Panc1 (cell line): ENCODE measurements at regions not wholly inside any gene's neighbourhood (a gene's known extent, or its start where the extent isn't known, plus 50 kb on each side); places are given as distances from the start of the nearest gene placed in this dataset.

Source experiments
- ATAC-seq: fragments of 200-7000 bp; cut with Tn5 transposase; 2 replicates; pipeline ENCODE4 v1.9.1; 2020; ENCODE audit warnings: mild to moderate bottlenecking, moderate library complexity
- BruUV-seq: library from RNA; stranded (reverse); fragments of 400-500 nt; replicated peaks from 2 replicates; lab custom pipeline; 2021; lab: Mats Ljungman, UMichigan
- CTCF ChIA-PET: fragments of 300-600 bp; sonication (Branson Sonifier 250); formaldehyde crosslinking; loops from one replicate; lab custom pipeline; 2022; ENCODE audit warnings: antibody characterized with exemption; lab: Charles Lee
- POLR2A ChIA-PET: fragments of 300-600 bp; sonication (Branson Sonifier 250); formaldehyde crosslinking; loops from one replicate; lab custom pipeline; 2022; ENCODE audit warnings: antibody characterized with exemption; lab: Charles Lee
- DNase-seq: peaks from one replicate; pipeline ENCODE4 v3.0.0-alpha.2; 2010; ENCODE audit warnings: low read depth, low spot score
- H3K27ac ChIP-seq: 2 replicates; pipeline ENCODE4 v1.5.1; 2011; ENCODE audit warnings: mild to moderate bottlenecking, low read length, inconsistent platforms
- H3K27me3 ChIP-seq: fragments of 200-500 bp; sonication (Bioruptor generic); 2 replicates; pipeline ENCODE4 v1.6.0; 2014; ENCODE audit warnings: low read length, inconsistent platforms; ENCODE audit not compliant: control insufficient read depth, insufficient read depth
- H3K36me3 ChIP-seq: fragments of 200-500 bp; sonication (Bioruptor generic); 2 replicates; pipeline ENCODE4 v1.5.1; 2014; ENCODE audit warnings: inconsistent platforms, mild to moderate bottlenecking, low read length, moderate library complexity; ENCODE audit not compliant: control insufficient read depth, insufficient read depth
- H3K4me1 ChIP-seq: 2 replicates; pipeline ENCODE4 v1.5.1; 2011; ENCODE audit warnings: inconsistent platforms, mild to moderate bottlenecking, low read length, moderate library complexity; ENCODE audit not compliant: control insufficient read depth, insufficient read depth
- H3K4me3 ChIP-seq, 2 experiments: 2 replicates each; pipeline ENCODE4 v1.5.1; 2011 to 2012; ENCODE audit warnings: low read depth in 2 of 2, low read length in 2 of 2, mild to moderate bottlenecking in 2 of 2, inconsistent platforms in 1 of 2, moderate library complexity in 1 of 2
- H3K9me3 ChIP-seq: fragments of 200-500 bp; sonication (Bioruptor generic); 2 replicates; pipeline ENCODE4 v1.5.1; 2014; ENCODE audit warnings: low read depth, mild to moderate bottlenecking, inconsistent platforms, low read length, moderate library complexity; ENCODE audit not compliant: control insufficient read depth, insufficient read depth
- CTCF ChIP-seq: fragments of 450-650 bp; IDR thresholded peaks from 2 replicates; pipeline ENCODE4 v1.5.1; 2017; ENCODE audit warnings: mild to moderate bottlenecking
- POLR2AphosphoS5 ChIP-seq: IDR thresholded peaks from 2 replicates; pipeline ENCODE4 v1.6.1; 2012; ENCODE audit warnings: mild to moderate bottlenecking, low read depth, low read length, moderate library complexity
- SIN3A ChIP-seq: IDR thresholded peaks from 2 replicates; pipeline ENCODE4 v1.6.1; 2012; ENCODE audit warnings: low read depth, mild to moderate bottlenecking, low read length, moderate library complexity, borderline replicate concordance; ENCODE audit not compliant: insufficient read depth
- TCF7L2 ChIP-seq: IDR thresholded peaks from 2 replicates; pipeline ENCODE4 v1.6.1; 2011; ENCODE audit warnings: mild to moderate bottlenecking, low read depth, low read length, inconsistent platforms
- in situ Hi-C: cut with HindIII; loops from 2 replicates; pipeline ENCODE4 v1.10.0; 2016; ENCODE audit warnings: low sequenced_read_pairs, low pct_unique_long_range_greater_than_20kb
- intact Hi-C: fragments of 100-400 bp; cut with micrococcal nuclease; formaldehyde crosslinking; loops from one replicate; pipeline ENCODE4 v1.10.0; 2022; ENCODE audit not compliant: unreplicated experiment
- TF ChIP-seq, protein P1 (sequence below), 2 experiments: IDR thresholded peaks; 2 replicates each; pipeline ENCODE4 v1.6.1; 2011 to 2012; ENCODE audit warnings: low read depth in 2 of 2, control low read depth in 1 of 2, low read length in 1 of 2, mild to moderate bottlenecking in 1 of 2, moderate library complexity in 1 of 2; ENCODE audit not compliant: insufficient read depth in 1 of 2

GRCh38 chr4:186351668-186352194 lies 85.7 kb downstream of the F11 start:
- ChIA-PET CTCF (no interaction called here), POLR2A (no interaction called here)
- H3K27me3 ChIP-seq: peaks cover 2% of the 10 kb centered on the region; the same call in 1 of the 2 replicates
- H3K4me1 ChIP-seq: no peaks in the 10 kb centered on the region
- TF ChIP-seq, protein P1, sequence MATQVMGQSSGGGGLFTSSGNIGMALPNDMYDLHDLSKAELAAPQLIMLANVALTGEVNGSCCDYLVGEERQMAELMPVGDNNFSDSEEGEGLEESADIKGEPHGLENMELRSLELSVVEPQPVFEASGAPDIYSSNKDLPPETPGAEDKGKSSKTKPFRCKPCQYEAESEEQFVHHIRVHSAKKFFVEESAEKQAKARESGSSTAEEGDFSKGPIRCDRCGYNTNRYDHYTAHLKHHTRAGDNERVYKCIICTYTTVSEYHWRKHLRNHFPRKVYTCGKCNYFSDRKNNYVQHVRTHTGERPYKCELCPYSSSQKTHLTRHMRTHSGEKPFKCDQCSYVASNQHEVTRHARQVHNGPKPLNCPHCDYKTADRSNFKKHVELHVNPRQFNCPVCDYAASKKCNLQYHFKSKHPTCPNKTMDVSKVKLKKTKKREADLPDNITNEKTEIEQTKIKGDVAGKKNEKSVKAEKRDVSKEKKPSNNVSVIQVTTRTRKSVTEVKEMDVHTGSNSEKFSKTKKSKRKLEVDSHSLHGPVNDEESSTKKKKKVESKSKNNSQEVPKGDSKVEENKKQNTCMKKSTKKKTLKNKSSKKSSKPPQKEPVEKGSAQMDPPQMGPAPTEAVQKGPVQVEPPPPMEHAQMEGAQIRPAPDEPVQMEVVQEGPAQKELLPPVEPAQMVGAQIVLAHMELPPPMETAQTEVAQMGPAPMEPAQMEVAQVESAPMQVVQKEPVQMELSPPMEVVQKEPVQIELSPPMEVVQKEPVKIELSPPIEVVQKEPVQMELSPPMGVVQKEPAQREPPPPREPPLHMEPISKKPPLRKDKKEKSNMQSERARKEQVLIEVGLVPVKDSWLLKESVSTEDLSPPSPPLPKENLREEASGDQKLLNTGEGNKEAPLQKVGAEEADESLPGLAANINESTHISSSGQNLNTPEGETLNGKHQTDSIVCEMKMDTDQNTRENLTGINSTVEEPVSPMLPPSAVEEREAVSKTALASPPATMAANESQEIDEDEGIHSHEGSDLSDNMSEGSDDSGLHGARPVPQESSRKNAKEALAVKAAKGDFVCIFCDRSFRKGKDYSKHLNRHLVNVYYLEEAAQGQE (IDR thresholded peaks at IDR 0.05; ENCODE audit: insufficient read depth in 1 of 2, low read depth in 2 of 2, low read length in 1 of 2): no peak
- TF ChIP-seq TCF7L2 (no peak), SIN3A (no peak), CTCF (no peak), POLR2AphosphoS5 (no peak)
- ATAC-seq: no peak
- H3K9me3 ChIP-seq: no peaks in the 10 kb centered on the region
- H3K27ac ChIP-seq: no peak overlapping the region
- H3K36me3 ChIP-seq: no peaks in the 10 kb centered on the region
- H3K4me3 ChIP-seq: no peak overlapping the region
- in situ Hi-C loops (no loop called here), intact Hi-C loops (no loop called here)
- no peak for DNase-seq
- no TSS peak for BruUV-seq

- intact Hi-C loops: no loop called here
- Histone ChIP-seq H3K36me3 (no peaks in the 10 kb centered on the region), H3K4me1 (no peaks in the 10 kb centered on the region), H3K4me3 (no peak overlapping the region), H3K9me3 (no peaks in the 10 kb centered on the region), H3K27me3 (peaks cover 2% of the 10 kb centered on the region; the same call in 1 of the 2 replicates), H3K27ac (no peak overlapping the region)
- BruUV-seq: no TSS peak
- in situ Hi-C loops: no loop called here
- ATAC-seq (no peak), DNase-seq (no peak)
- ChIA-PET POLR2A (no interaction called here), CTCF (no interaction called here)
- TF ChIP-seq SIN3A (no peak), CTCF (no peak), POLR2AphosphoS5 (no peak), TCF7L2 (no peak)
- TF ChIP-seq, protein P1 (IDR thresholded peaks at IDR 0.05; ENCODE audit: insufficient read depth in 1 of 2, low read depth in 2 of 2, low read length in 1 of 2): no peak
Measured at GRCh38 chr4:186348433-186348832, 82.4 kb downstream of the F11 start.
